ENCODE measurements at regions not wholly inside any gene's neighbourhood (a gene's known extent, or its start where the extent isn't known, plus 50 kb on each side); places are given as distances from the start of the nearest gene placed in this dataset.

GRCh38 chr10:33453081-33454025 lies 118.9 kb upstream of the NRP1 start:
- DNase-seq: no peak

GRCh38 chr10:33448421-33449140 lies 114.1 kb upstream of the NRP1 start:
- DNase-seq: no peak

- no peak for DNase-seq
Observed at GRCh38 chr10:33441561-33441960, 107.1 kb upstream of the NRP1 start.

- DNase-seq: no peak
Observed at GRCh38 chr10:33434933-33435332, 100.5 kb upstream of the NRP1 start.

GRCh38 chr10:33428682-33429081 lies 94.2 kb upstream of the NRP1 start:
- no peak for DNase-seq

- DNase-seq: no peak
Observed at GRCh38 chr10:33423154-33423529, 88.7 kb upstream of the NRP1 start.

GRCh38 chr10:33422471-33423153 lies 88.1 kb upstream of the NRP1 start:
- DNase-seq: no peak

- no peak for DNase-seq
Observed at GRCh38 chr10:33421789-33422462, 87.5 kb upstream of the NRP1 start.

GRCh38 chr10:33419311-33419710 lies 84.8 kb upstream of the NRP1 start:
- DNase-seq: no peak

- DNase-seq: no peak
Observed at GRCh38 chr10:33418301-33418700, 83.8 kb upstream of the NRP1 start.

- DNase-seq: no peak
Observed at GRCh38 chr10:33416691-33417090, 82.2 kb upstream of the NRP1 start.

GRCh38 chr10:33416209-33416608 lies 81.7 kb upstream of the NRP1 start:
- DNase-seq: no peak

GRCh38 chr10:33414841-33415240 lies 80.4 kb upstream of the NRP1 start:
- no peak for DNase-seq

GRCh38 chr10:33412653-33413361 lies 78.3 kb upstream of the NRP1 start:
- DNase-seq: no peak

GRCh38 chr10:33412241-33412640 lies 77.8 kb upstream of the NRP1 start:
- DNase-seq: no peak

- DNase-seq: no peak
Observed at GRCh38 chr10:33410860-33411234, 76.4 kb upstream of the NRP1 start.

GRCh38 chr10:33410096-33410859 lies 75.8 kb upstream of the NRP1 start:
- DNase-seq: no peak

- DNase-seq: no peak
Observed at GRCh38 chr10:33406596-33406995, 72.1 kb upstream of the NRP1 start.

- no peak for DNase-seq
Observed at GRCh38 chr10:33402220-33403073, 68.0 kb upstream of the NRP1 start.

- DNase-seq: no peak
Observed at GRCh38 chr10:33401300-33401699, 66.8 kb upstream of the NRP1 start.

GRCh38 chr10:33398796-33399195 lies 64.3 kb upstream of the NRP1 start:
- no peak for DNase-seq
